Tibial nerve (tissue), 4 donors: ENCODE measurements at regions not wholly inside any gene's neighbourhood (a gene's known extent, or its start where the extent isn't known, plus 50 kb on each side); places are given as distances from the start of the nearest gene placed in this dataset. TPM values are rescaled to one million over a fixed set of nuclear protein-coding genes. Genes with fewer than 3 reads are reported as not detected.
"Not testable (repeated sequence)": the region's sequence is repeated elsewhere in the genome, so short reads cannot be mapped to it uniquely, and the experiment has no call there.

Source experiments
- DNase-seq, 2 donors: peaks; one replicate each; pipeline ENCODE4 v3.0.0-alpha.2; 2019; ENCODE audit warnings: low spot score in 2 of 2
- H3K27ac ChIP-seq, 4 donors: fragments of 200-600 bp; sonication (generic) in 3 of 4; one replicate each; pipeline ENCODE4 v1.5.1; 2017 to 2019; ENCODE audit warnings: mild to moderate bottlenecking in 1 of 4
- H3K27me3 ChIP-seq, 2 donors: fragments of 200-600 bp; sonication (generic) in 1 of 2; one replicate each; pipeline versions ENCODE4 v1.5.1 to v1.6.0; 2017 to 2019
- H3K36me3 ChIP-seq, 3 donors: fragments of 200-600 bp; sonication (generic); one replicate each; pipeline ENCODE4 v1.5.1; 2018 to 2019
- H3K4me1 ChIP-seq, 4 donors: fragments of 200-600 bp; sonication (generic) in 3 of 4; one replicate each; pipeline ENCODE4 v1.5.1; 2017 to 2019
- H3K4me3 ChIP-seq, 4 donors: fragments of 200-600 bp; sonication (generic) in 3 of 4; one replicate each; pipeline ENCODE4 v1.5.1; 2017 to 2019; ENCODE audit warnings: mild to moderate bottlenecking in 1 of 4, moderate library complexity in 1 of 4
- H3K9me3 ChIP-seq, 4 donors: fragments of 200-600 bp; sonication (generic) in 3 of 4; one replicate each; pipeline ENCODE4 v1.5.1; 2017 to 2019
- CTCF ChIP-seq, 5 experiments: fragments of 200-600 bp in 3 of 5; fragments of 450-650 bp in 2 of 5; sonication (generic) in 3 of 5; IDR thresholded peaks; one replicate each; pipeline ENCODE4 v1.5.1; 2016 to 2019; ENCODE audit warnings: antibody characterized with exemption in 5 of 5, mild to moderate bottlenecking in 3 of 5, moderate library complexity in 2 of 5
- EP300 ChIP-seq, 2 donors: sonication (generic); formaldehyde crosslinking; IDR thresholded peaks; one replicate each; pipeline ENCODE4 v1.6.1; 2017; ENCODE audit warnings: antibody characterized with exemption in 2 of 2, mild to moderate bottlenecking in 1 of 2
- POLR2A ChIP-seq, 2 donors: fragments of 450-650 bp; IDR thresholded peaks; one replicate each; pipeline ENCODE4 v1.6.1; 2017; ENCODE audit warnings: antibody characterized with exemption in 2 of 2, mild to moderate bottlenecking in 2 of 2, moderate library complexity in 2 of 2
- WGBS, 2 donors: methylation state at CpG; one replicate each; pipeline ENCODE4 v1.1.5; 2018; 5-methylcytosine and 5-hydroxymethylcytosine counted together
- small RNA-seq: library from RNA; depleted of rRNA; stranded (forward); fragments of <200 nt; gene quantifications from one replicate; pipeline ENCODE3, GENCODE V24; 2016

GRCh38 chrX:2559124-2559523 is 58.3 kb upstream of the DHRSX start:
- no peaks in the 10 kb centered on the region for H3K4me1 ChIP-seq
- DNase-seq, result no peak
- H3K27ac ChIP-seq, result no peak overlapping the region
- WGBS, 2 donors, result 46 to 47% methylated on average over 3 of the region's 3 CpGs
- H3K27me3 ChIP-seq, result no peaks in the 10 kb centered on the region
- TF ChIP-seq POLR2A (IDR thresholded peaks at IDR 0.05), result no peak
- no peak for TF ChIP-seq CTCF (IDR thresholded peaks at IDR 0.05)
- TF ChIP-seq EP300 (IDR thresholded peaks at IDR 0.05), result no peak
- no peaks in the 10 kb centered on the region for H3K36me3 ChIP-seq
- no peaks in the 10 kb centered on the region for H3K9me3 ChIP-seq
- H3K4me3 ChIP-seq, result no peak overlapping the region

- 85 to 92% methylated on average over 1 of the region's 1 CpG for WGBS, 2 donors
- DNase-seq, result no peak
- Histone ChIP-seq H3K4me3 (no peak overlapping the region), H3K27me3 (no peaks in the 10 kb centered on the region), H3K36me3 (no peaks in the 10 kb centered on the region), H3K4me1 (peaks cover 0 to 14% (median 0%) of the 10 kb centered on the region in 4 donors), H3K9me3 (no peaks in the 10 kb centered on the region), H3K27ac (no peak overlapping the region)
- TF ChIP-seq POLR2A (IDR thresholded peaks at IDR 0.05) (no peak), CTCF (IDR thresholded peaks at IDR 0.05) (no peak), EP300 (IDR thresholded peaks at IDR 0.05) (no peak)
Observed at GRCh38 chrX:2554891-2555290, 54.1 kb upstream of the DHRSX start.

DNA sequence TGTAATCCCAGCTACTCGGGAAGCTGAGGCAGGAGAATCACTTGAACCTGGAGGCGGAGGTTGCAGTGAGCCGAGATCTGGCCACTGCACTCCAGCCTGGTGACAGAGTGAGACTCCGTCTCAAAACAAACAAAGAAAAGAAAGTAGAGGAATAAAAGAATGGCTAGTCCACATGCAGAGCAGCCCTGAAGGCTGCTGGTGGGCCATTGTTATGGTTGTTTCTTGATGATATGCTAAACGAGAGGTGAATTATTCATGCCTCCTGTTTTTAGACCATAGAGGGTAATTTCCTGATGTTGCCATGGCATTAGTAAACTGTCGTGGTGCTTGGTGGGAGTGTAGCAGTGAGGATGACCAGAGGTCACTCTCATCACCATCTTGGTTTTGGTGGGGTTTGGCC is 53.3 kb upstream of the DHRSX start:
- H3K36me3 ChIP-seq, H3K4me3 ChIP-seq, H3K27ac ChIP-seq, DNase-seq, H3K27me3 ChIP-seq, H3K9me3 ChIP-seq: not testable (repeated sequence)
- WGBS, 2 donors, result 71 to 75% methylated on average over 6 of the region's 6 CpGs
- H3K4me1 ChIP-seq, result peaks cover 0 to 15% (median 0%) of the 10 kb centered on the region in 4 donors

GRCh38 chrX:2552621-2553201 is 51.9 kb upstream of the DHRSX start:
- H3K27me3 ChIP-seq, result no peaks in the 10 kb centered on the region
- DNase-seq, result peak in 1 of 2 donors; percentile 8
- H3K4me1 ChIP-seq, result peaks cover 0 to 21% (median 0%) of the 10 kb centered on the region in 4 donors
- no peaks in the 10 kb centered on the region for H3K36me3 ChIP-seq
- TF ChIP-seq POLR2A (IDR thresholded peaks at IDR 0.05), result no peak
- TF ChIP-seq EP300 (IDR thresholded peaks at IDR 0.05), result peak in 1 of 2 donors; percentile 60
- no peaks in the 10 kb centered on the region for H3K9me3 ChIP-seq
- H3K4me3 ChIP-seq, result no peak overlapping the region
- peak overlapping the region in 1 of 4 donors; percentile 30 for H3K27ac ChIP-seq
- 11 to 27% methylated on average over 7 of the region's 7 CpGs for WGBS, 2 donors

DNA sequence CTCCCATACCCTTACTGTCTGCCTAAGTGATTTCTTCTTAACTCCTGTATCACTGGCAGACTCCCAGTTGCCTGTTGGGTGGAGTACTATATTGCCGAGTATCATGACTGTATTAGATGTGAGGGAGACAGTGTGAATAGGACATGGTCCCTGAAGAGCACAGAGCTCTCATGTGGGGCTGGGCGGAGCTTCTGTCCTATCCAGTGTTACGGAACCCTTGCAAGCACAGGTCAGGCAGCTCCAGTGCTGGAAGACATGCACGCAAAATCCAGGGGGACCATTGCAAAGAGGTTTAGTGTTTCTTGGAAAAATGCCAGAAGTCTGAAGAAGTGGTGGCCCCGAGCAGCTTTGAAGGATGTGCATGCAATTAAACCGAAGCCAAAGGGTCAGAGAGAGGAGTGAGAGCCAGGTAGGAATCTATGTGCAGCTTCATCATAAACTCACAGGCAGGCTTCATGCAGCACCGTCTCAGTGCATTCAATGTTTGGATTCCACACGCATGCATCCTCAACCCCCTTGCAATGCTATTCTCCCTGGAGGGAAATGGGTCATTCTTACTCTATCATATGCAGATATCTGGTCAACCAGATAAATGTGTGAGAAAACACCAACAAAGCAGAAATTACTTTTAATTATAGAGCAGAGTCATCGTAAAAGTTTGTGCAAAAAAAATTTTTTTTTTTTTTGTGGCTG is 49.7 kb upstream of the DHRSX start:
- TF ChIP-seq CTCF (IDR thresholded peaks at IDR 0.05), result no peak
- no peak for TF ChIP-seq POLR2A (IDR thresholded peaks at IDR 0.05)
- no peak for TF ChIP-seq EP300 (IDR thresholded peaks at IDR 0.05)
- Histone ChIP-seq H3K27me3 (no peaks in the 10 kb centered on the region), H3K27ac (no peak overlapping the region), H3K4me3 (no peak overlapping the region), H3K4me1 (peaks cover 0 to 21% (median 0%) of the 10 kb centered on the region in 4 donors), H3K9me3 (no peaks in the 10 kb centered on the region), H3K36me3 (no peaks in the 10 kb centered on the region)
- 37 to 55% methylated on average over 9 of the region's 9 CpGs for WGBS, 2 donors
- DNase-seq, result no peak

Small RNA genes lying in the stretch of these regions (small RNA-seq; reads per million reads assigned to genes)
- gene MIR6089, result not detected
